Caco-2 (cell line): ENCODE measurements at regions not wholly inside any gene's neighbourhood (a gene's known extent, or its start where the extent isn't known, plus 50 kb on each side); places are given as distances from the start of the nearest gene placed in this dataset.

Source experiments
- BruUV-seq: library from RNA; stranded (reverse); fragments of 400-500 nt; replicated peaks from 2 replicates; lab custom pipeline; 2021; lab: Mats Ljungman, UMichigan
- CTCF ChIA-PET: fragments of 300-600 bp; sonication (Branson Sonifier 250); formaldehyde crosslinking; loops from one replicate; lab custom pipeline; 2022; ENCODE audit warnings: antibody characterized with exemption; lab: Charles Lee
- POLR2A ChIA-PET: fragments of 300-600 bp; sonication (Branson Sonifier 250); formaldehyde crosslinking; loops from one replicate; lab custom pipeline; 2022; ENCODE audit warnings: antibody characterized with exemption; lab: Charles Lee
- DNase-seq, 2 experiments: peaks; one replicate each; pipeline versions ENCODE4 v3.0.0 to v3.0.0-alpha.2; 2020 to 2022
- H3K27me3 ChIP-seq: replicated peaks from 2 replicates; pipeline ENCODE4 v1.6.0; 2011; ENCODE audit warnings: low read length; ENCODE audit not compliant: control insufficient read depth, insufficient read depth
- H3K36me3 ChIP-seq: 2 replicates; pipeline ENCODE4 v1.5.1; 2011; ENCODE audit warnings: low read length; ENCODE audit not compliant: control insufficient read depth, insufficient read depth
- H3K4me1 ChIP-seq: fragments of 250-450 bp; sonication (Bioruptor Pico); 2 replicates; pipeline ENCODE4 v1.5.1; 2020; ENCODE audit warnings: mild to moderate bottlenecking
- H3K4me3 ChIP-seq: 2 replicates; pipeline ENCODE4 v1.5.1; 2011; ENCODE audit warnings: low read depth, mild to moderate bottlenecking, control low read depth, low read length
- H3K9me3 ChIP-seq: fragments of 250-450 bp; sonication (Bioruptor Pico); 2 replicates; pipeline ENCODE4 v1.5.1; 2020; ENCODE audit warnings: mild to moderate bottlenecking, moderate library complexity
- H3K27ac Mint-ChIP-seq: one replicate; pipeline ENCODE4 v1.8.0; 2022; ENCODE audit warnings: mixed read lengths; ENCODE audit not compliant: unreplicated experiment
- H3K27me3 Mint-ChIP-seq: one replicate; pipeline ENCODE4 v1.8.0; 2022; ENCODE audit warnings: mixed read lengths; ENCODE audit not compliant: insufficient read depth, unreplicated experiment
- H3K36me3 Mint-ChIP-seq: one replicate; pipeline ENCODE4 v1.8.0; 2022; ENCODE audit warnings: mild to moderate bottlenecking, mixed read lengths; ENCODE audit not compliant: insufficient read depth, unreplicated experiment
- H3K4me1 Mint-ChIP-seq: one replicate; pipeline ENCODE4 v1.8.0; 2022; ENCODE audit warnings: low read depth, mixed read lengths; ENCODE audit not compliant: unreplicated experiment
- H3K4me3 Mint-ChIP-seq: one replicate; pipeline ENCODE4 v1.8.0; 2022; ENCODE audit warnings: mild to moderate bottlenecking, moderate library complexity, mixed read lengths; ENCODE audit not compliant: unreplicated experiment
- H3K9me3 Mint-ChIP-seq: one replicate; pipeline ENCODE4 v1.8.0; 2022; ENCODE audit warnings: mixed read lengths; ENCODE audit not compliant: unreplicated experiment
- intact Hi-C: fragments of 100-400 bp; cut with micrococcal nuclease; formaldehyde crosslinking; loops from one replicate; pipeline ENCODE4 v1.10.0; 2022; ENCODE audit not compliant: unreplicated experiment
- TF ChIP-seq, protein P1 (sequence below), 2 experiments: fragments of 200-600 bp in 1 of 2; IDR thresholded peaks; 1 replicate in 1 of 2; 2 replicates in 1 of 2; pipeline versions ENCODE4 v1.5.1 to v1.8.0; 2011 to 2022; ENCODE audit warnings: antibody characterized with exemption in 1 of 2, control low read depth in 1 of 2, inconsistent platforms in 1 of 2, low read depth in 1 of 2, low read length in 1 of 2, mild to moderate bottlenecking in 1 of 2, moderate library complexity in 1 of 2; ENCODE audit not compliant: insufficient read depth in 1 of 2, severe bottlenecking in 1 of 2, unreplicated experiment in 1 of 2

DNA sequence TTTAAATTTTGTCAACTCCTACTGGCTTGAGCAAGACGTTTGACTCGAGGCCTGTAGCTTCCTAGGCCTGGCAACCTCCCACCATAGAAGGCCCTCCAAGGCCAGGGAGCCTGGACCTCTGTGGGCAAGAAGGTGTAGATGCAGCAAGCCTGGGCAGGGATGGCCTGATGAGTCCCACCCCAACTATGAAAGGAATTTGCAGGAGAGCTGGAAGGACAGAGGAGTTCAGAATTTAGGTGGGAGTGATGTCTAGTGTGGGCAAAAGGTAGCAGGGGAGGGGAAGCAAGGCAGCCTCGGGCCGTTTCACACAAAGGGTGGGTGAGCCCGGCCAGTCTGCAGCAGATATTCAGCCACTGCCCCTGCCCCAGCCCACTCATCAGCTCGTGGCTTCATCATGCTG lies 245.2 kb downstream of the CDH26 start:
- H3K27me3 ChIP-seq: no peaks in the 10 kb centered on the region; the same call in 1 of the 2 replicates
- Mint-ChIP-seq H3K9me3 (no peaks in the 10 kb centered on the region), H3K4me3 (no peak overlapping the region), H3K27me3 (peaks cover 13% of the 10 kb centered on the region), H3K4me1 (peaks cover 7% of the 10 kb centered on the region), H3K27ac (no peak overlapping the region), H3K36me3 (no peaks in the 10 kb centered on the region)
- intact Hi-C loops: no loop called here
- ChIA-PET POLR2A (no interaction called here), CTCF (no interaction called here)
- no TSS peak for BruUV-seq
- H3K9me3 ChIP-seq: no peaks in the 10 kb centered on the region
- H3K36me3 ChIP-seq: no peaks in the 10 kb centered on the region
- TF ChIP-seq, protein P1, sequence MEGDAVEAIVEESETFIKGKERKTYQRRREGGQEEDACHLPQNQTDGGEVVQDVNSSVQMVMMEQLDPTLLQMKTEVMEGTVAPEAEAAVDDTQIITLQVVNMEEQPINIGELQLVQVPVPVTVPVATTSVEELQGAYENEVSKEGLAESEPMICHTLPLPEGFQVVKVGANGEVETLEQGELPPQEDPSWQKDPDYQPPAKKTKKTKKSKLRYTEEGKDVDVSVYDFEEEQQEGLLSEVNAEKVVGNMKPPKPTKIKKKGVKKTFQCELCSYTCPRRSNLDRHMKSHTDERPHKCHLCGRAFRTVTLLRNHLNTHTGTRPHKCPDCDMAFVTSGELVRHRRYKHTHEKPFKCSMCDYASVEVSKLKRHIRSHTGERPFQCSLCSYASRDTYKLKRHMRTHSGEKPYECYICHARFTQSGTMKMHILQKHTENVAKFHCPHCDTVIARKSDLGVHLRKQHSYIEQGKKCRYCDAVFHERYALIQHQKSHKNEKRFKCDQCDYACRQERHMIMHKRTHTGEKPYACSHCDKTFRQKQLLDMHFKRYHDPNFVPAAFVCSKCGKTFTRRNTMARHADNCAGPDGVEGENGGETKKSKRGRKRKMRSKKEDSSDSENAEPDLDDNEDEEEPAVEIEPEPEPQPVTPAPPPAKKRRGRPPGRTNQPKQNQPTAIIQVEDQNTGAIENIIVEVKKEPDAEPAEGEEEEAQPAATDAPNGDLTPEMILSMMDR (IDR thresholded peaks at IDR 0.05; ENCODE audit: insufficient read depth in 1 of 2, low read depth in 1 of 2, low read length in 1 of 2, severe bottlenecking in 1 of 2, unreplicated experiment in 1 of 2): no peak
- no peak overlapping the region for H3K4me3 ChIP-seq
- DNase-seq: no peak
- no peaks in the 10 kb centered on the region for H3K4me1 ChIP-seq

DNA sequence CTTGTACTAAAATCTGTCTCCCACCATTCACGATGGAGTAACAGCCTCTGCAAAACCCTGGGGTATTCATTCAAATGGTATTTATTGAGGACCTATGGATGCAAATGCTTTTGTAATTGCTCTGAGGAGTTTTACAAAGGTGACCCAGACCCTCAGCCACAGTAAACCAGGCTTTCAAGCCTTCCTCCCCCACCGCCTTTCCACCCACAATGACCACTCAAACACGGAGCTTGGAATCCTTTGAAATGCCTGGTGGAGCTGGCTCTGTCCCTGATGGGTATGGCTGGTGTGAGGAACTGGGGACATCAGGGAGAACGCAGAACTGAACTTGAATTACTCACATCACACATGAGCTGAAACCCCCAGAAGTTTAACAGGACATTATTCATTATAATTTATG lies 246.4 kb downstream of the CDH26 start:
- no peaks in the 10 kb centered on the region; the same call in none of the 2 replicates for H3K27me3 ChIP-seq
- DNase-seq: no peak
- peaks cover 18% of the 10 kb centered on the region for H3K27me3 Mint-ChIP-seq
- intact Hi-C loops: no loop called here
- TF ChIP-seq, protein P1 (IDR thresholded peaks at IDR 0.05; ENCODE audit: insufficient read depth in 1 of 2, low read depth in 1 of 2, low read length in 1 of 2, severe bottlenecking in 1 of 2, unreplicated experiment in 1 of 2): no peak
- no peaks in the 10 kb centered on the region for H3K4me1 ChIP-seq
- ChIA-PET POLR2A (no interaction called here), CTCF (no interaction called here)
- H3K9me3 ChIP-seq: no peaks in the 10 kb centered on the region
- no peak overlapping the region for H3K4me3 ChIP-seq
- no peaks in the 10 kb centered on the region for H3K36me3 Mint-ChIP-seq
- H3K4me1 Mint-ChIP-seq: peaks cover 7% of the 10 kb centered on the region
- no peak overlapping the region for H3K27ac Mint-ChIP-seq
- no peaks in the 10 kb centered on the region for H3K36me3 ChIP-seq
- no TSS peak for BruUV-seq
- no peak overlapping the region for H3K4me3 Mint-ChIP-seq
- H3K9me3 Mint-ChIP-seq: no peaks in the 10 kb centered on the region

GRCh38 chr20:60206259-60206658 lies 248.0 kb downstream of the CDH26 start:
- ChIA-PET CTCF (interaction anchor here (0.6 to 1.0 kb wide), 5 partner anchors 9 to 150 kb away, joined by 3 to 8 read pairs (median 4); no protein-coding TSS in a partner anchor), POLR2A (no interaction called here)
- no peaks in the 10 kb centered on the region; the same call in none of the 2 replicates for H3K27me3 ChIP-seq
- no TSS peak for BruUV-seq
- no peaks in the 10 kb centered on the region for H3K36me3 ChIP-seq
- TF ChIP-seq, protein P1 (IDR thresholded peaks at IDR 0.05; ENCODE audit: insufficient read depth in 1 of 2, low read depth in 1 of 2, low read length in 1 of 2, severe bottlenecking in 1 of 2, unreplicated experiment in 1 of 2): peak; percentile 52 to 67
- Mint-ChIP-seq H3K4me3 (no peak overlapping the region), H3K27me3 (peaks cover 18% of the 10 kb centered on the region), H3K36me3 (no peaks in the 10 kb centered on the region), H3K4me1 (peaks cover 7% of the 10 kb centered on the region), H3K27ac (no peak overlapping the region), H3K9me3 (no peaks in the 10 kb centered on the region)
- H3K4me1 ChIP-seq: no peaks in the 10 kb centered on the region
- intact Hi-C loops: no loop called here
- no peaks in the 10 kb centered on the region for H3K9me3 ChIP-seq
- no peak overlapping the region for H3K4me3 ChIP-seq
- DNase-seq: peak; percentile 61 to 63
